UCSD-AML1 (cell line): ENCODE measurements at regions not wholly inside any gene's neighbourhood (a gene's known extent, or its start where the extent isn't known, plus 50 kb on each side); places are given as distances from the start of the nearest gene placed in this dataset.

ENCODE experiments used
- DNase-seq: peaks from one replicate; lab custom pipeline; 2025; ENCODE audit not compliant: unreplicated experiment; lab: John Stamatoyannopoulos, UW

DNA sequence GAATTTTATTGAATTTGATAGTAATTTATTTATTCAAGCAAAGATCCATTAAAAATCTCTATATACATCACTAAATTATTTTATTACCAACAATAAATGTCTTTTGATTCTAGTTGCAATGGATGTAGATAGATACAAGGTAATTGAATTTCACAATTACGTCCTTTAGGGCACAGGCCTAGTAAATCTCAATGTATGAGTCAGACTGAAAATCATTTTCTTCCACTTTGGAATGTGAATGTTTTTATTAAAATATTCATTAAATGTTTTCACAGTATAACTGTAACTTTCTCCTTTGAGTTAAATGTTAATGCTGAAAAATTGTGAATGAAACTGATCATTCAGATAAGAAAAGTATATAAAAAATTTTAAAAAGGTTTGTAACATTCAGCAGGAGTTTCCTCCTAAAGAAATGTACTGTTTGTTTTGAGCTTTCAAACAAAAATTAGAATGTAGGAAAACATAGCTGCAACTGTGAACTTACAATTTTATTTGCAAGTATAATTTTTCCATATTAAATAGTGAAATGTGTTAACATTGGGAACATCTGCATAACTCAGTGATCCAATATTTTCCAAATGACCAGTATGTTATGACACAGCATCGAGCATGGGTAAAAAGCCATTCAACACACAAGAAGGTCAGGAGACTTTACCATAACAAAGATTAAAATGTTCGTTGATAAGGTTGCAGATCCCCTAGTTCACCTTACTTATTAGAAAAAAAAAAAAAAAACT is 663.7 kb downstream of the METTL4 start:
- no peak for DNase-seq

DNA sequence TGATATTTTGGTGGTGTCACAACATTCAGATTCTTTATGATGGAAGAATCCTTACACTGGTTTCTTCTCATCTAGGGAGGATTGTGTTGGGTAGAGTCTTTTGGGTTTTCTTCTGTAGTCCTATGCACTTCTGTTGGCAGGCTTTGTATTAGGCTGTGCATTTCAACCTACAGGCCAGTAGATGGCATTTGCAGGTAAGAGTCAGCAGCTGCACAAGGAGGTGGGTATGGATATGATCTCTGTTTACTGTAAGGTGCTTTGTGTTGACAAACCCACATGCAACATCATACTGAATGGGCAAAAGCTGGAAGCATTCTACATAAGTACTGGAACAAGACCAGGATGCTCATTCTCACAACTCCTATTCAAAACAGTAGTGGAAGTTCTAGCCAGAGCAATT is 656.8 kb downstream of the METTL4 start:
- DNase-seq: no peak

DNA sequence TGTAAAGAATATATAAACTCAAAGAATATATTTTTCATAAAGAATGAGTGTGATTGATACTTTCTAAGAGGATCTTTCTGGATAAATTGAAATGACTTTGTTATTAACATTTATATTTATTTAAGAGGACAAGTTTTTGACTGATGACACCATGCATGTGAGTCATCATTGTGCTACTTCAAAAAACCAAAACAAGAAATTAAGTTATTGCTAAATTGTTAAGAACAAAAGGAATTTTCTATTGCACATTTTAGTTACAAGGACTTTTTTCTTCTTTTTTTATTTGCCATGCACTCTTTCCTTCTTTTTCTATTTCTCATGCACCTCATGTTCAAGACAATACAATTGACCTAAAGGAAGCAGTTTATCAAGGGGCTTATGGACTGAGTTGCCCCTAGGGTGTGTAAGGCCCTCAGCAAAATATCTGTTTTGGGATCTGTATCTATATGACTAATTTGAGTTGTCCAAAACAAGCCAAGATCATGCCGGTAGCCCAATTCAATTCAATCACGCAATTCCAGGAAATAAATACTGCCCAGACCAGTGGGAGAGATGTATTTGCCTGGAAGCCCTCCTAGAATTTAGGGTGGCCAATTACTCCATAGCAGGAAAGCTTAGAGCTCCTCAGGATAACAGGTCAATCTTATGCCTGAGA is 654.3 kb downstream of the METTL4 start:
- DNase-seq: no peak

GRCh38 chr18:1917569-1917968 is 653.7 kb downstream of the METTL4 start:
- no peak for DNase-seq

GRCh38 chr18:1922066-1922465 is 649.2 kb downstream of the METTL4 start:
- no peak for DNase-seq

GRCh38 chr18:1928711-1929110 is 642.6 kb downstream of the METTL4 start:
- DNase-seq: no peak

- no peak for DNase-seq
These were observed 641.6 kb downstream of the METTL4 start for GRCh38 chr18:1929720-1930119.

DNA sequence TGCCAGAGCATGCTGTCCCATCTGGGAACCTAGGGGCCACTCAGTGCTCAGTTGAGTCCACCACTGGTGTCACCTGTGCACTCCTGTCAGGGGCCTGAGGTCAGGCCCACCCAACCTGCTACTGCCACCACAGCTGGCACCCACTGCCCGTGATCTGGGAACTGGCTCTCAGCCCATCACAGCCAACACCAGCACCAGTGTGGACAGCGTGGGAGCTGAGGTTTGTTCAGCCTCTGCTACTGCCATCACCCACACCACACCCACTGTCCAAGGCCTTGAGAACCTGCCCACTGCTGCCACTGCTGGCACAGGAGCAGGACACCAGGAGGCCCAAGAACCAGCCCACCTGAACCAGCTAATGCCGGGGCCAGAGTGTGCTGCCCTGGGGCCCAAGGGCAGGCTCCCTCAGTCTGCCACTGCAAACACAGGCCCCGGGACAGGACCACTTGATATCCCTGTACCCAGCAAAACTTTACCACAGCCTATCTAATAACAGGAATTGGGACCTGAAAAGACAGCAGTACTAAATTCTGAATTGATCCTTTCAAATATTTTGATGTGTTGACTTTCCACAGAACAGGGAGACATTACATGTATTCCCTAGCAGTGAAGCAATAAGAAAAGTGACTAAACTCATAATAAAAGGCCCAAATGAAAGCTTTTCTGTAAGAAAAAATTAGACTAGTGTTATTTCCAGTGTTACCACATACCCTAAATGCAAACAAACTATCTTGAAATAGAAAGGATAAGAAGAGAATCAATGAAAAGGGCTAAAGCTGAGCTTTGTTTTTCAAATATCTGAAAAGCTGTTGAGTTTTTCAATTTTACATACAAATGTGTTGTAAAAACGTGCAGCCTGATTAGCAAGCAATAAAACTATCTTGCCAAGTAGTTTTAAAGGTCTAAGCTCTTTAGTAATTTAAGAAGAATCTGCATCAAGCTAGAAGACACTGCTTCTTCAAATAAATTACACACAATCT is 640.7 kb downstream of the METTL4 start:
- DNase-seq: no peak

DNA sequence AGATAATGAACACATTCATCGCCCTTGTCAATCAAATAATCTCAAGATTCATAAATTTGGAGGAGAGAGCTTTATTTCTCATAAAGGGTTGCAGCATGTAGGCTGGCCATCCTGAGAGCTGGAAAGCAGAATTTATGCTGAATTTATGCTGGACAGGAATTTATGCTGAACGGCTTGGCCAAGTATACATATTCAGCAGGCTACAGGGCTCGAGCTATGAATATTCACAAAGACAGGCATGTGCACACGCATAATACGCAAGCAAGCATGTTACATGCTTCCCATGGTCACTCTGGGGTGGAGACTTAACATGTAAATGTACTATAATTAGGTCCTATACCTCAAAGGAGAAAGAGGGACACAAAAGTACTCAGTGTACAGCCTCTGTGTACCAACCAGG is 618.8 kb downstream of the METTL4 start:
- no peak for DNase-seq

DNA sequence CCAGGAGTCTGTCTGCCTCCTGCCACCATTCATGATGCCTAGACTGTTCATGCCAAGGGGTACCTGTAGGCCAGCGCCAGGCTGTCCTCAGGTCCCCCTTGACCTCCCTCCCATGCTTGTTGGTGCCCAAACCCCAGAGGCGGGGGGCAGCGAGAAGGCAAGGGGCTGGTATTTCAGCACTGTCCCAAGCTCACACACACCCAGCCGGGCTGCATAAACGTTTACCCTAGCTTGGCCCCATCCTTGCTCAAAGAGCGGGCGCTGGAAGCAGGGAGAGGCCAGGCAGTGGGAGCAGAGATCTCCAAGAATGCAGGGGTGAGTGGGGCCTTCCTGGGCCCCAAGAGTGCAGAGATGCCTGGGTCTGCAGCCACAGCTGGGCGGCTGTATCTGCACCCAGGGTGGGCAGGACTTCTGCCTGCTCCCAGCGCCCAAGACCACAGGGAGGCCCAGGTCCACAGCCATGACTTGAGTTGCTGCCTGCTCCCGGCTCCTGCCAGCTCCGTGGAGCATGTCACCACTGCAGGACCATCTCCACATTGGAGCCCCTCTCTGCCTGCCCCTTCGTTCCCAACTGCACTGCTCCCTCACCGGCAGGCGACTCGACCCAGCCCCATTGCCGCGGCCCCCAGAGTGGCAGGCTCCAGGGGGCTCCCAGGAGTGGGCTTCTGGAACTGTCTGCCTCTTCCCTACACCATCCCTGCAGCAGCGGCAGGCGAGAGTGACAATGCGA is 616.6 kb downstream of the METTL4 start:
- no peak for DNase-seq

- no peak for DNase-seq
These were observed 612.5 kb downstream of the METTL4 start for GRCh38 chr18:1958798-1959197.

DNA sequence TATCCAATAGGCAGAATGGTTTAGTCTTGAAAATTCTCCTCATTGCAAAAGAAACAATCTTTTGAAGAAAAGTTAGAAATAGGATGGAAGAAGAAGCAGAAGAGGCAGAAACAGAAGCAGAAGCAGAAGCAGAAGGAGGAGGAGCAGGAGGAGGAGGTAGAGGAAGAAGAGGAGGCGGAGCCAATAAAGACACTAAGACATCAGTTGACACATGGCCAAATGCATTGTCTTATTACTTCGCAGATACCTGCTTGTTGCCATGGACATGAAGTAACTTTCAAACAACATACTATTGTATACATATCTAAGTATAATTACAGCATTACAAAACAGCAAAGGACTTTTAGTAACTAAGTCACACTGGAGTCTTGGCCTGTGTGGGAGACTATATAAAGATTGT is 606.3 kb downstream of the METTL4 start:
- no peak for DNase-seq

DNA sequence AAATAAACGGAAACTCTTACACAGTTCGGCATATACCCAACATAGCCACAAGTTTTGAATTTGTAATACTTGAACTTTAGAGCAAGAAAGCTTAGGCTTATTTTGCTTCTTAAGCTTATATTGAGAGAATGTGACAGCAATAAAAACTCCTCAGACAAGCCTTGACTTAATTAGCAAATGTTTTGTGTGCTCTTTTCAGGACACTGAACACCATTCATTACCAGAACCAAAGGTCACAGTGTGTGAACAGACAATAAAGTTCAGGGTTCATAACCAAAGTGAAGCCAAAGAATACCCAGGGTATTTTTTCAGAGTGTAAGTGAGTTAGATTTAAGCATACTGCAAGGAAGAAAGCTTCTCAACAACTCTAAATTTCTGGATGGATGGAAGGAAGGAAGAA is 605.8 kb downstream of the METTL4 start:
- no peak for DNase-seq

GRCh38 chr18:1968801-1969498 is 602.4 kb downstream of the METTL4 start:
- no peak for DNase-seq

DNA sequence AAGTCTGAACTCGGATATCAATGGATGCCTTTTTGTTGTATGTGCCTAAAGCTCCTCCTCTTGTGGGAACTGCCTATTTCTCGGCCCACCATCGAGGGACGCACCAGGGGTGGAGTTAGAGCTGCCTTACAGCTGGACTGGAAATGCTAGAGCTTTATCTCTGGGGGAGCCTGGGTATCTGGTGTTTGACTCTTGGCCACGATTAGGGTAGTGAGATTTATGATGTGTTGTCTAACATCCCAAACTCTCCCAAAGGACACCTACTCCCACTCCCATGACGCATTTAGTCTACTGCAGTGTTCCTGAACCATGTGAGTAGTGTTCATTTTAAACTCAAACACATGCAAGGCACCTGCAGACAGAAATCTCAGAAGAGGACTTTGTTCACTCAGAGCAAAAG is 594.8 kb downstream of the METTL4 start:
- no peak for DNase-seq

DNA sequence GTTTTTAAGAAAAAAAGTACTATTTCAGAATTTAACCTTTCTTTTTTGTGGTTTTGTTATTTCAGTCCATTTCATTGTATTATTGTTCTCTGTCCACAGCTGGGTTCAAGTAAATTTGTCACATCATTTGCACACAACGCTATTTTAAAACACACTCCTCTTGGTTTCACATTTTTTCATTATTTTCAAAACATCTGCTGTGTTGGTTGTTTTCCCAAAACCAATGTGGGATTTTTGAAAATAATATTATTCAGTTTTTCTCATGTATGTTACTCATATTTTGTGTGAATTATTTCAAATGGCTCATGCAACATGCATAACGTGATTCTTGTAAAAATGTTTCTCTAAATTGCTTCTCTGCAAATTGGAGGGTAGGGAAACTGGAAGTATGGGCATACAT is 589.2 kb downstream of the METTL4 start:
- DNase-seq: no peak

DNA sequence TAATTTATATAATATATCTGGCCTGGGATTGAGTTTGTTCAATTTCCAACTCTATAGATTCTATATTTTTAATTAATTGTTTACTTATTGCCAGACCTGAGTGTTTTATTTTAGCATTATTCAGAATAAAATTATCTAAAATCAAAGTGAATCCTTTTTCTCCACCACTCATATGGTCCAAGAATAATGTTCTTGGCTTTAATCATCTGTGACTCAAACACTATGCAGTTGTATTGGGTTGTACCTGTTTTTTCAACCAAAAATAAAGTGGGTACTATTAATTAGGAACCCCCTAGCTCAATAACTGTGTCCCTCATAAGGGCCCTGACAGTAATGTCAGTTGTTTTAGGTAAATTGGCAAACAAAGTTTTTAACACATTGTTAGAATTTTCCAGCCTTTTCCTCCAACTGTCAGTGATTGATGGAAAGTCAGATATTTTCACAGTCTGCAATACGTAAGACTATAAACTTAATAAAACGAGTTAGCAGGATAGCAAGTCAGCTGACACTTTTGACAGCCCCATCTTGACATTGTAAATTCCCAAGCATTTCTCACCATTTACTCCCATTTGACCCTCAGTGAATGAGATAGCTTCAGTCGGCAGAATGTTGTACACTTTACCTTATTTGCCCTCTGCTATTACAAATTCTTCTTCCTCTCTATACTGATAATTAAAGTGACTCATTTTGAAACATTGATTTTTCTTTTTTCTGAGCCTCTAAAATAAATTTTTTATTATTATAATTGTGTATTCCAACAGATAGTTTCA is 587.4 kb downstream of the METTL4 start:
- no peak for DNase-seq

- no peak for DNase-seq
These were observed 577.4 kb downstream of the METTL4 start for GRCh38 chr18:1993866-1994265.

DNA sequence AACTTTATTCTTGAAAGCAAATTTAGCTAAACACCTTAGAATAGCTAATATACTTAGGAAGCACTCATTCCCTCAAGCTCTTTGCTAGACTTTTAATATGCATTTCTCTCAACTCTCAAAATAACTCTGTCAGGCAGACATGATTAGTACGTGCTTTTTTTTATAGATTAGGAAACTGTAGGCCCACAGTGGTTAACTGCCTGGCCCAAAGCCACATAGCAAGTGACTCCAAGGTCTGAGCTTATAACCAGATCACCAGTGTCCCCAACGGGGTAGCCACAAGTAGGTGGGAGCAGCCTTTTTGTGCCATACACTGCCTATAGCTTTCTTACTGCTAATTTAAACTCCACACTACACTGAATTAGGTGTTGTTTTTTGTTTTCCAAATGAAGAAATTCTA is 576.8 kb downstream of the METTL4 start:
- no peak for DNase-seq
